ENCODE measurements at regions not wholly inside any gene's neighbourhood (a gene's known extent, or its start where the extent isn't known, plus 50 kb on each side); places are given as distances from the start of the nearest gene placed in this dataset.

- no peak for TF ChIP-seq JUND (IDR thresholded peaks at IDR 0.05; ENCODE audit: low read depth, low read length)
- TF ChIP-seq MYB (IDR thresholded peaks at IDR 0.05; ENCODE audit: borderline replicate concordance, low read depth, low read length): no peak
- no peak for TF ChIP-seq PAX5 (IDR thresholded peaks at IDR 0.05; ENCODE audit: borderline replicate concordance, low read depth, low read length)
- no peak for TF ChIP-seq TAF1 (IDR thresholded peaks at IDR 0.05; ENCODE audit: borderline replicate concordance, low read depth, low read length)
- no peak for TF ChIP-seq EGR1 (IDR thresholded peaks at IDR 0.05; ENCODE audit: borderline replicate concordance in 1 of 2, low read depth in 2 of 2, low read length in 2 of 2)
- no peak for TF ChIP-seq PML (IDR thresholded peaks at IDR 0.05; ENCODE audit: low read length)
- TF ChIP-seq EP300 (IDR thresholded peaks at IDR 0.05; ENCODE audit: borderline replicate concordance in 1 of 2, control insufficient read depth in 1 of 2, low read depth in 2 of 2, low read length in 2 of 2): no peak
- TF ChIP-seq HCFC1 (IDR thresholded peaks at IDR 0.05; ENCODE audit: low read length): no peak
- no peak for TF ChIP-seq E2F8 (IDR thresholded peaks at IDR 0.05; ENCODE audit: low read depth, partially characterized antibody)
- no peak for TF ChIP-seq TARDBP (IDR thresholded peaks at IDR 0.05; ENCODE audit: borderline replicate concordance)
- no peak for TF ChIP-seq ASH2L (IDR thresholded peaks at IDR 0.05; ENCODE audit: borderline replicate concordance, low read depth)
- TF ChIP-seq FOS (IDR thresholded peaks at IDR 0.05; ENCODE audit: borderline replicate concordance, extremely low read depth, insufficient read length): no peak
- TF ChIP-seq SREBF1 (IDR thresholded peaks at IDR 0.05; ENCODE audit: low read length): no peak
- no peak for TF ChIP-seq BCL11A (IDR thresholded peaks at IDR 0.05; ENCODE audit: low read depth, low read length)
- TF ChIP-seq ATF3 (IDR thresholded peaks at IDR 0.05; ENCODE audit: borderline replicate concordance, extremely low read depth, low read depth, low read length): no peak
- no peak for TF ChIP-seq STAT1 (conservative IDR thresholded peaks at IDR 0.05)
- TF ChIP-seq, protein P1, sequence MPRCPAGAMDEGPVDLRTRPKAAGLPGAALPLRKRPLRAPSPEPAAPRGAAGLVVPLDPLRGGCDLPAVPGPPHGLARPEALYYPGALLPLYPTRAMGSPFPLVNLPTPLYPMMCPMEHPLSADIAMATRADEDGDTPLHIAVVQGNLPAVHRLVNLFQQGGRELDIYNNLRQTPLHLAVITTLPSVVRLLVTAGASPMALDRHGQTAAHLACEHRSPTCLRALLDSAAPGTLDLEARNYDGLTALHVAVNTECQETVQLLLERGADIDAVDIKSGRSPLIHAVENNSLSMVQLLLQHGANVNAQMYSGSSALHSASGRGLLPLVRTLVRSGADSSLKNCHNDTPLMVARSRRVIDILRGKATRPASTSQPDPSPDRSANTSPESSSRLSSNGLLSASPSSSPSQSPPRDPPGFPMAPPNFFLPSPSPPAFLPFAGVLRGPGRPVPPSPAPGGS (IDR thresholded peaks at IDR 0.05; ENCODE audit: borderline replicate concordance, insufficient read depth, low read depth, low read length, poor library complexity, severe bottlenecking): no peak
- no peak for TF ChIP-seq IRF4 (IDR thresholded peaks at IDR 0.05; ENCODE audit: low read depth, low read length)
- TF ChIP-seq ESRRA (IDR thresholded peaks at IDR 0.05; ENCODE audit: low read length): no peak
- H3K79me2 ChIP-seq (ENCODE audit: control insufficient read depth, insufficient read depth, low read length): no peaks in the 10 kb centered on the region
- H3K4me1 ChIP-seq (ENCODE audit: control insufficient read depth, insufficient read depth, low read length): no peaks in the 10 kb centered on the region
- H2AFZ ChIP-seq (ENCODE audit: control insufficient read depth, low read depth, low read length): no peak overlapping the region
- no peak for FAIRE-seq
- intact Hi-C loops (cut with micrococcal nuclease; ENCODE audit: unreplicated experiment): no loop called here
- no peaks in the 10 kb centered on the region for H4K20me1 ChIP-seq (ENCODE audit: control insufficient read depth, insufficient read depth)
- RAD21 ChIA-PET (ENCODE audit: unreplicated experiment): no interaction called here
- H3K36me3 ChIP-seq (ENCODE audit: control insufficient read depth in 2 of 2, insufficient read depth in 2 of 2, low read length in 1 of 2): no peaks in the 10 kb centered on the region
- H3K9ac ChIP-seq (ENCODE audit: control insufficient read depth, insufficient read depth, low read length): no peak overlapping the region
- no peak for ATAC-seq
- BruUV-seq (replicated peaks): no TSS peak
- SMC1A ChIA-PET (ENCODE audit: uncharacterized antibody, unreplicated experiment): no interaction called here
- H3K27ac ChIP-seq (ENCODE audit: control insufficient read depth, insufficient read depth): no peak overlapping the region
- no peak for DNase-seq (ENCODE audit: low read depth, low spot score)
- no peak overlapping the region for H3K4me2 ChIP-seq (ENCODE audit: control insufficient read depth, insufficient read depth)
- CTCF ChIA-PET: no interaction called here
- H3K4me3 ChIP-seq: no peak overlapping the region
- in situ Hi-C loops (cut with MboI): no loop called here
- H3K9me3 ChIP-seq (replicated peaks; ENCODE audit: control insufficient read depth, insufficient read depth, low read length): no peaks in the 10 kb centered on the region; the same call in 2 of the 3 replicates
- H3K27me3 ChIP-seq (replicated peaks in 1 of 2; ENCODE audit: control insufficient read depth in 2 of 2, insufficient read depth in 2 of 2, low read length in 1 of 2): 0 out of 4 replicates have a peak, but pooled peaks cover 0 to 3% of the 10 kb centered on the region in 2 experiments
- POLR2A ChIA-PET: no interaction called here
Observed at GRCh38 chr6:16894301-16894700, 133.0 kb upstream of the ATXN1 start.
